ENCODE measurements at regions not wholly inside any gene's neighbourhood (a gene's known extent, or its start where the extent isn't known, plus 50 kb on each side); places are given as distances from the start of the nearest gene placed in this dataset.

DNA sequence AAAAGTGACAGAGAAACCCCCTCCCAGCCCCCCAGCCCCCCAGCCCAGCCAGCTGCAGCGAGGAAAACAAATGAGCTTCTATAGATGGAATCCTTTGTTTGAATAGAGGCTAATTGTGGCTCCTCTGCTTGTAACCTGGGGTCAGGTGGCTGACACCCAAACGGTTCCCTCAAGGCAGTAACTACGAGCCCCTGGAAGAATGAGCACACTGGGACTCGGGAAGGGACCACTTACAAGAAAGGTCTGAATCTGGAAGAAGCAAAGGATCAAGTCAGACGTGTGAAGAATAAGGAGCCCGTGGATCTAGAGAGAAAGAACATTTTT is 108.7 kb upstream of the FUT8 start:
- Histone ChIP-seq H3K4me1 (ENCODE audit: insufficient read depth, low read length) (peaks cover 13% of the 10 kb centered on the region), H3K9me3 (ENCODE audit: insufficient read depth, low read depth, low read length) (no peaks in the 10 kb centered on the region), H3K27ac (ENCODE audit: low read depth, low read length) (no peak overlapping the region), H3K4me3 (ENCODE audit: low read length) (no peak overlapping the region), H3K27me3 (ENCODE audit: insufficient read depth, low read length) (no peaks in the 10 kb centered on the region), H3K9ac (ENCODE audit: low read depth, low read length) (no peak overlapping the region), H3K36me3 (ENCODE audit: insufficient read depth, low read length) (no peaks in the 10 kb centered on the region)
- WGBS, result 41% methylated on average over 6 of the region's 6 CpGs

DNA sequence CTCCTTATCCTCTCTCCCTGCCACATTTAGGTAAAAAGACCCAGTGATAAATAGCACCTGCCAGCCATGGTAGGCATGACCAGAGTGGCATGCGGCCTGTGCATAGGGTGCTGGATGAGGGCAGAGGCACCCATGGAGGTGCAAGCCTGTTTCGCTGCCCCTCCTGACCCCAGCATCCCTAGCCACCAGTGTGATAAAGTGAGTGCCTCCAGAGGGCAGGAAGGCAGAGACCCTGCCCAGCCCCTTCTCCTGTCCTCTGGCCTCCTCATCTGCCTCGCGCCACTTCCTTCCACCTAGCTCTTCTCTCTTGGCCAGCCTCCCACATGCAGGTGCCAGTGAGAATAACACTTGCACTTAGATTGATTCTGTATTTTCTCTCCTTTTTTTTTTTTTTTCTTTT is 108.3 kb upstream of the FUT8 start:
- Histone ChIP-seq H3K9me3 (ENCODE audit: insufficient read depth, low read depth, low read length) (no peaks in the 10 kb centered on the region), H3K9ac (ENCODE audit: low read depth, low read length) (no peak overlapping the region), H3K27ac (ENCODE audit: low read depth, low read length) (no peak overlapping the region), H3K27me3 (ENCODE audit: insufficient read depth, low read length) (no peaks in the 10 kb centered on the region), H3K4me3 (ENCODE audit: low read length) (no peak overlapping the region), H3K4me1 (ENCODE audit: insufficient read depth, low read length) (peaks cover 13% of the 10 kb centered on the region), H3K36me3 (ENCODE audit: insufficient read depth, low read length) (no peaks in the 10 kb centered on the region)
- WGBS, result 77% methylated on average over 4 of the region's 4 CpGs

GRCh38 chr14:65304963-65305362 is 107.6 kb upstream of the FUT8 start:
- Histone ChIP-seq H3K27me3 (ENCODE audit: insufficient read depth, low read length) (no peaks in the 10 kb centered on the region), H3K4me1 (ENCODE audit: insufficient read depth, low read length) (peaks cover 13% of the 10 kb centered on the region), H3K27ac (ENCODE audit: low read depth, low read length) (no peak overlapping the region), H3K9me3 (ENCODE audit: insufficient read depth, low read depth, low read length) (no peaks in the 10 kb centered on the region), H3K9ac (ENCODE audit: low read depth, low read length) (no peak overlapping the region), H3K36me3 (ENCODE audit: insufficient read depth, low read length) (no peaks in the 10 kb centered on the region), H3K4me3 (ENCODE audit: low read length) (no peak overlapping the region)
- 83% methylated on average over 2 of the region's 2 CpGs for WGBS

DNA sequence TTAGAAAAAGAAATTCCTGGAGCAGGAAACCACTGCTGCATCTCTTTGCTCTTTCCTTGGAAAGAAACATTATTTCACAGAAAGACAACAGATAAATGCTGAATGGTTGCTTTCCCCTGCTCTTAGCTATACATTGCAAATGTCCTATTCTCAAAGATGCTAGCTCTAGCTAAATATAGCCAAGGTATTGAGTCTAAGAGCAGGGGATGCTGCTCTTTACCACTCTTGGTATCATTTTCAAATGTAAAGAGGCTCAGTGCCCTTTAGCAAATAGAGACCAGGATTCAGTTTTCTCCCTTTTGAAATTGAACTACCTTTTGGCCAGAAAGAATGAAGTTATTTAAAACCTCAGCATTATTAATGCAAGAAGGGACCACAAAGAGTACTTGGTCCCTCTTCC is 104.0 kb upstream of the FUT8 start:
- H3K4me1 ChIP-seq (ENCODE audit: insufficient read depth, low read length), result peaks cover 3% of the 10 kb centered on the region
- no peaks in the 10 kb centered on the region for H3K27me3 ChIP-seq (ENCODE audit: insufficient read depth, low read length)
- no peaks in the 10 kb centered on the region for H3K9me3 ChIP-seq (ENCODE audit: insufficient read depth, low read depth, low read length)
- no peaks in the 10 kb centered on the region for H3K36me3 ChIP-seq (ENCODE audit: insufficient read depth, low read length)
- H3K4me3 ChIP-seq (ENCODE audit: low read length), result no peak overlapping the region
- H3K9ac ChIP-seq (ENCODE audit: low read depth, low read length), result no peak overlapping the region
- no peak overlapping the region for H3K27ac ChIP-seq (ENCODE audit: low read depth, low read length)

- Histone ChIP-seq H3K27me3 (ENCODE audit: insufficient read depth, low read length) (no peaks in the 10 kb centered on the region), H3K4me1 (ENCODE audit: insufficient read depth, low read length) (no peaks in the 10 kb centered on the region), H3K4me3 (ENCODE audit: low read length) (no peak overlapping the region), H3K27ac (ENCODE audit: low read depth, low read length) (no peak overlapping the region), H3K36me3 (ENCODE audit: insufficient read depth, low read length) (no peaks in the 10 kb centered on the region), H3K9me3 (ENCODE audit: insufficient read depth, low read depth, low read length) (no peaks in the 10 kb centered on the region), H3K9ac (ENCODE audit: low read depth, low read length) (no peak overlapping the region)
- WGBS, result no CpG with 5 or more reads among the region's 2 CpGs
Observed at GRCh38 chr14:65310568-65310967, 102.0 kb upstream of the FUT8 start.

DNA sequence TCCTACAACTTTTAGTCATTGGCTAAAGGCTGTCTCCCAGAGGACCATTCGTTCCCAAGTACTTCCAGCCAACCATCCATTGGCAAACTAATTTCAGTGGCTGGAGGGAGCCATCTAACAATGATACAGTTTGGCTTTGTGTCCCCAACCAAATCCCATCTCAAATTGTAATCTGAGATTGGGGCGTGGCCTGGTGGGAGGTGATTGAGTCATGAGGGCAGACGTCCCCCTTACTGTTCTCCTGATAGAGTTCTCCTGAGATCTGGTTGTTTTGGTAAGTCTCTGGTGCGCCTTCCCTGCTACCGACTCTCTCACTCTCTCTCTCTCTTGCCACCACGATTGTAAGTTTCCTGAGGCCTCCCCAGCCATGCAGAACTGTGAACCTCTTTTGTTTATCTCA is 99.7 kb upstream of the FUT8 start:
- no peak overlapping the region for H3K9ac ChIP-seq (ENCODE audit: low read depth, low read length)
- no peak overlapping the region for H3K4me3 ChIP-seq (ENCODE audit: low read length)
- 81% methylated on average over 4 of the region's 6 CpGs for WGBS
- H3K27me3 ChIP-seq (ENCODE audit: insufficient read depth, low read length), result no peaks in the 10 kb centered on the region
- no peak overlapping the region for H3K27ac ChIP-seq (ENCODE audit: low read depth, low read length)
- H3K4me1 ChIP-seq (ENCODE audit: insufficient read depth, low read length), result no peaks in the 10 kb centered on the region
- H3K9me3 ChIP-seq (ENCODE audit: insufficient read depth, low read depth, low read length), result no peaks in the 10 kb centered on the region
- H3K36me3 ChIP-seq (ENCODE audit: insufficient read depth, low read length), result no peaks in the 10 kb centered on the region

DNA sequence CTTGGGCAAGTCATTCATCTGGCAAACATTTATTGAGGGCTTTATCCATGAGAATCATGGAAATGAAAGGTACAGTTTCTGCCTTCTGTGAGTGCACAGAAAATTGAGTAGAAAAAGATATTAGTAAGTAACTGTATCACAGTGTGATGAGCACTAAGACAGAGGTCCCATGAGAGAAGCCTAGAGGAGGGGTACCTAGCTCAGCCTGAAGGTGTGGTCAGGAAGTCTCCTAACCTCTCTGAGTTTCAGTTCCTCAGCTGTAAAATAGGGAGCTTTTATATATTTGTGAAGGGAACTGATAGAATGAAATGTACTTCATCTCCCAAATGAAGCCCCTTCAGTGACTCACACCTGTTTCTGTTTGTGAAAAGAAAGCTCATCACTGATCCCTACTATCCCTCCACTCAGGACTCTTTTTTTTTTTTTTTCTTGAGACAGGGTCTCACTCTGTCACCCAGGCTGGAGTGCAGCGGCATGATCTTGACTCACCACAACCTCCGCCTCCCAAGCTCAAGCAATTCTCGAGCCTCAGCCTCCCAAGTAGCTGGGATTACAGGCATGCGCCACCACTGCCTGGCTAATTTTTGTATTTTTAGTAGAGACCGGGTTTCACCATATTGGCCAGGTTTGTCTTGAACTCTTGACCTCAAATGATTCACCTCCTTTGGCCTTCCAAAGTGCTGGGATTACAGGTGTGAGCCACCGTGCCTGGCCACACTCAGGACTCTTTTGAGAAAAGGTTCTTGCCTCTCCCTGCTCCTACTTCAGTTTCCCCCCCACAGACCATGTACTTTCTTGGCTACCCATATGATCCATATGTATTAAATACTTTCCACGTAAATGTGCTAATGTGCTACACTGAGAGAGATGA is 93.7 kb upstream of the FUT8 start:
- Histone ChIP-seq H3K4me1 (ENCODE audit: insufficient read depth, low read length) (no peaks in the 10 kb centered on the region), H3K27me3 (ENCODE audit: insufficient read depth, low read length) (no peaks in the 10 kb centered on the region), H3K9ac (ENCODE audit: low read depth, low read length) (no peak overlapping the region), H3K4me3 (ENCODE audit: low read length) (no peak overlapping the region), H3K36me3 (ENCODE audit: insufficient read depth, low read length) (no peaks in the 10 kb centered on the region), H3K9me3 (ENCODE audit: insufficient read depth, low read depth, low read length) (no peaks in the 10 kb centered on the region), H3K27ac (ENCODE audit: low read depth, low read length) (no peak overlapping the region)
- 93% methylated on average over 7 of the region's 7 CpGs for WGBS

GRCh38 chr14:65320661-65321308 is 91.7 kb upstream of the FUT8 start:
- Histone ChIP-seq H3K27ac (ENCODE audit: low read depth, low read length) (no peak overlapping the region), H3K27me3 (ENCODE audit: insufficient read depth, low read length) (no peaks in the 10 kb centered on the region), H3K9me3 (ENCODE audit: insufficient read depth, low read depth, low read length) (no peaks in the 10 kb centered on the region), H3K4me3 (ENCODE audit: low read length) (no peak overlapping the region), H3K4me1 (ENCODE audit: insufficient read depth, low read length) (no peaks in the 10 kb centered on the region), H3K9ac (ENCODE audit: low read depth, low read length) (no peak overlapping the region), H3K36me3 (ENCODE audit: insufficient read depth, low read length) (no peaks in the 10 kb centered on the region)
- WGBS, result 86% methylated on average over 2 of the region's 2 CpGs

DNA sequence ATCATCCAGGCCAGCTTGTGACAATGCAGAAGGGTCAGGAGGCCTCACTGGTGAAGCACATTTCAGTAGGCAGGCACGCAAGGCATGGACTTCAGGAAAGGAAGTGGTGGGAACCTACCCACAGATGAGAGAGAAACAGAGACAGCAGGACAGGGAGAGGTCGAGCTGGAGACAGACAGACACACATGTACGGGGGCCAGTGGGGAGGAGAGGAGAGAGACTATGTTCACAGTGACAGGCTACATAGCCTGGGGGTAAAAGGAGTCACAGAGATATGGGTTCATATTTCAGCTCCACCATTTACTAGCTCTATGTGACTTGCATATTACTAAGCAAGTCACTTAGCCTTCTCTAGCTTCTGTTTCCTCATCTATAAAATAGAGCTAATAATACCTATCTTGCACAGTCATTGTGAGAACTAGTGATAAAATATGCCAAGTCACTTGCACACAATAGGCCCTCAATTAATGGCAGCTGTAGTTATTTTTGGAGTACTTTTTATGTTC is 91.1 kb upstream of the FUT8 start:
- Histone ChIP-seq H3K27ac (ENCODE audit: low read depth, low read length) (no peak overlapping the region), H3K27me3 (ENCODE audit: insufficient read depth, low read length) (no peaks in the 10 kb centered on the region), H3K4me3 (ENCODE audit: low read length) (no peak overlapping the region), H3K36me3 (ENCODE audit: insufficient read depth, low read length) (no peaks in the 10 kb centered on the region), H3K9ac (ENCODE audit: low read depth, low read length) (no peak overlapping the region), H3K9me3 (ENCODE audit: insufficient read depth, low read depth, low read length) (no peaks in the 10 kb centered on the region), H3K4me1 (ENCODE audit: insufficient read depth, low read length) (no peaks in the 10 kb centered on the region)
- WGBS, result 96% methylated on average over 3 of the region's 3 CpGs

DNA sequence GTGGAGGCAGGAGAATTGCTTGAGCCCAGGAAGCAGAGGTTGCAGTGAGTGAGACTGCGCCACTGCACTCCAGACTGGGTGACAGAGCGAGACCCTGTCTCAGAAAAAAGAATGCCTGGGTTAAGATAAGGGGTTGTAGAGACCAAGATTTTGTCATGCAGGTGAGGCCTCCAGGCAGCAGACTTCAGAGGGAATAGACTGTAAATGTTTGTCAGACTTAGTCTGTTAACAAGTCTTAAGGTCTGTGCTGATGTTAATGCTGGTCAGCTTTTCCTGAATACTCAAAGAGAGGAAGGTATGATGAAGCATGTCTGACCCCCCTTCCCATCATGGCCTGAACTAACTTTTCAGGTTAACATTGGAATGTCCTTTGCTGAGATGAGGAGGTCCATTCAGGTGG is 83.0 kb upstream of the FUT8 start:
- no peaks in the 10 kb centered on the region for H3K9me3 ChIP-seq (ENCODE audit: insufficient read depth, low read depth, low read length)
- 90% methylated on average over 2 of the region's 2 CpGs for WGBS
- H3K9ac ChIP-seq (ENCODE audit: low read depth, low read length), result no peak overlapping the region
- H3K36me3 ChIP-seq (ENCODE audit: insufficient read depth, low read length), result no peaks in the 10 kb centered on the region
- H3K4me1 ChIP-seq (ENCODE audit: insufficient read depth, low read length), result peaks cover 8% of the 10 kb centered on the region
- peaks cover 21% of the 10 kb centered on the region for H3K27me3 ChIP-seq (ENCODE audit: insufficient read depth, low read length)
- no peak overlapping the region for H3K27ac ChIP-seq (ENCODE audit: low read depth, low read length)
- no peak overlapping the region for H3K4me3 ChIP-seq (ENCODE audit: low read length)

GRCh38 chr14:65329911-65330310 is 82.6 kb upstream of the FUT8 start:
- Histone ChIP-seq H3K27ac (ENCODE audit: low read depth, low read length) (no peak overlapping the region), H3K27me3 (ENCODE audit: insufficient read depth, low read length) (peaks cover 21% of the 10 kb centered on the region), H3K9me3 (ENCODE audit: insufficient read depth, low read depth, low read length) (no peaks in the 10 kb centered on the region), H3K36me3 (ENCODE audit: insufficient read depth, low read length) (no peaks in the 10 kb centered on the region), H3K4me1 (ENCODE audit: insufficient read depth, low read length) (peaks cover 10% of the 10 kb centered on the region), H3K4me3 (ENCODE audit: low read length) (no peak overlapping the region), H3K9ac (ENCODE audit: low read depth, low read length) (no peak overlapping the region)
- WGBS, result 96% methylated on average over 2 of the region's 2 CpGs

Measured in HUES64 (cell line).